ENCODE measurements at regions not wholly inside any gene's neighbourhood (a gene's known extent, or its start where the extent isn't known, plus 50 kb on each side); places are given as distances from the start of the nearest gene placed in this dataset.

- no peak overlapping the region for H3K27ac ChIP-seq
- TF ChIP-seq, protein P1, sequence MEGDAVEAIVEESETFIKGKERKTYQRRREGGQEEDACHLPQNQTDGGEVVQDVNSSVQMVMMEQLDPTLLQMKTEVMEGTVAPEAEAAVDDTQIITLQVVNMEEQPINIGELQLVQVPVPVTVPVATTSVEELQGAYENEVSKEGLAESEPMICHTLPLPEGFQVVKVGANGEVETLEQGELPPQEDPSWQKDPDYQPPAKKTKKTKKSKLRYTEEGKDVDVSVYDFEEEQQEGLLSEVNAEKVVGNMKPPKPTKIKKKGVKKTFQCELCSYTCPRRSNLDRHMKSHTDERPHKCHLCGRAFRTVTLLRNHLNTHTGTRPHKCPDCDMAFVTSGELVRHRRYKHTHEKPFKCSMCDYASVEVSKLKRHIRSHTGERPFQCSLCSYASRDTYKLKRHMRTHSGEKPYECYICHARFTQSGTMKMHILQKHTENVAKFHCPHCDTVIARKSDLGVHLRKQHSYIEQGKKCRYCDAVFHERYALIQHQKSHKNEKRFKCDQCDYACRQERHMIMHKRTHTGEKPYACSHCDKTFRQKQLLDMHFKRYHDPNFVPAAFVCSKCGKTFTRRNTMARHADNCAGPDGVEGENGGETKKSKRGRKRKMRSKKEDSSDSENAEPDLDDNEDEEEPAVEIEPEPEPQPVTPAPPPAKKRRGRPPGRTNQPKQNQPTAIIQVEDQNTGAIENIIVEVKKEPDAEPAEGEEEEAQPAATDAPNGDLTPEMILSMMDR (conservative IDR thresholded peaks at IDR 0.05; ENCODE audit: low read depth): no peak
- no peak for DNase-seq (ENCODE audit: low spot score)
- POLR2A ChIA-PET (ENCODE audit: low non-redundant PET): no interaction called here
- CTCF ChIA-PET: no interaction called here
Observed at GRCh38 chr14:38824706-38825105, 278.3 kb downstream of the SEC23A start.

- no peak for DNase-seq (ENCODE audit: low spot score)
- TF ChIP-seq, protein P1 (conservative IDR thresholded peaks at IDR 0.05; ENCODE audit: low read depth): no peak
- no peak overlapping the region for H3K27ac ChIP-seq
- CTCF ChIA-PET: no interaction called here
- POLR2A ChIA-PET (ENCODE audit: low non-redundant PET): no interaction called here
Observed at GRCh38 chr14:38818555-38818954, 284.5 kb downstream of the SEC23A start.

DNA sequence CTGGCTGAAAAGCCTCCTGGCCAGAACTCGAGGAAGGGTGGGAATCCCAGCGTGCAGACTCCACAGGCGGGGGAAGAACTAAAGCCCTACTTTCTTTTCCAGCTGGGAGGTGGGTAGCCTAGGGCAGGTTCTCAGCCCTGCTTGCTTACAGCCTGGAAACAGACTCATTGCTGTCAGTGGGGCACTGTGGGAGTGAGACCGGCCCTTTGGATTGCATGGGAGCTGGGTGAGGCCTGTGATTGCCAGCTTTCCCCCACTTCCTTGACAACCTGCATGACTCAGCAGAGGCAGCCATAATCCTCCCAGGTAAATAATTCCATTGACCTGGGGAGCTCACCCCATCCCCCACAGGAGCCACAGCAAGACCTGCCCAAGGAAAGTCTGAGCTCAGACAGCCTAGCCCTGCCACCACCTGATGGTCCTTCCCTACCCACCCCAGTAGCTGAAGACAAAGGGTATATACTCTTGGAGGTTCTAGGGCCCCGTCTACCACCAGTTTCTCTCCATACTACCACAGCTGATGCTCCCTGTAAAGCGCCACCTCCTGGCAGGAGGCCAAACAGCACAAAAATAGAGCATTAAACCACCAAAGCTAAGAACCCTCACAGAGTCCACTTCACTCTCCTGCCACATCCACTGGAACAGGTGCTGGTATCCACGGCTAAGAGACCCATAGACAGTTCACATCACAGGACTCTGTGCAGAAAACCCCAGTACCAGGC is 294.1 kb downstream of the SEC23A start:
- POLR2A ChIA-PET (ENCODE audit: low non-redundant PET): no interaction called here
- no peak overlapping the region for H3K27ac ChIP-seq
- TF ChIP-seq, protein P1 (conservative IDR thresholded peaks at IDR 0.05; ENCODE audit: low read depth): no peak
- DNase-seq (ENCODE audit: low spot score): no peak
- CTCF ChIA-PET: interaction anchor here (0.7 kb wide), 1 partner anchor 57 kb away, joined by 5 read pairs; no protein-coding TSS in a partner anchor

- ChIA-PET POLR2A (ENCODE audit: low non-redundant PET) (no interaction called here), CTCF (no interaction called here)
- H3K27ac ChIP-seq: no peak overlapping the region
- TF ChIP-seq, protein P1 (conservative IDR thresholded peaks at IDR 0.05; ENCODE audit: low read depth): no peak
- DNase-seq (ENCODE audit: low spot score): no peak
Observed at GRCh38 chr14:38799671-38800070, 303.4 kb downstream of the SEC23A start.

DNA sequence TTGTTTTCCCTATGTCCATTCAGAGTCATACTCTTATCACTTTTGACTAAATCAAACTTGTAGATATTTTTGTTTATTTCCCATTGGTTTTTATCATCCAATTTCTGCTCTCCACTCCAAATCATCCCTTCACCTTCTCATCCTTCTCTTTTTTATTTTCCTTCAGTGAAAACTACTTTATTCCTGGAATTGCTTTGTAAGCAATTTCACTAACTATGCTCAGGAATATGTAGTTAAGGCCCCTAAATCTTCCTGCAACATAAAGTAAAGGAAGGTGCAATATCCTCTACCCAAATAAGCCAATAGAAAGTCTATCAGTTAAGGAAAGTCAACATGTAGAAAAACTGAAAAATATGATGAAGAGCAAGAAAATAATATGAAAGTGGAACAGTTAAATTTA is 308.4 kb downstream of the SEC23A start:
- POLR2A ChIA-PET (ENCODE audit: low non-redundant PET): no interaction called here
- H3K27ac ChIP-seq: no peak overlapping the region
- CTCF ChIA-PET: no interaction called here
- TF ChIP-seq, protein P1 (conservative IDR thresholded peaks at IDR 0.05; ENCODE audit: low read depth): no peak
- DNase-seq (ENCODE audit: low spot score): no peak

DNA sequence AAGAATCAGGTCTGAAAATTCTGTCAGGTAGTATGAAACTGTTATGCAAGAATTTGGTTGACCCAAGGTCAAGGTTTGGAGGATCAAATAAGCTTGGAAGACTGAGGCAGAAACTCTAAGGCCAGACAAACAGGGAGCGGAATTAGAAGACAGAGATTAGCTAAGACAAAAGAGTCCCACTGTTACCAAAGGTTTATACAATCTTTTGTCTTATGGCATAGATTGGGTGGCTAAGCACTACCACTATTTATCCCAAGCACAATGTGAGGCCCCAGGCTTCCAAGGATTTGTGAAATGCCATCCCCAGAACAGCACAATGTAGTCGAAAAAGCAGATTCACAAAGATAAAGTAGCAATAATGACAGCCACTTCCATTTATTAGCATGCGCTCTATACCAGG is 311.2 kb downstream of the SEC23A start:
- ChIA-PET CTCF (no interaction called here), POLR2A (ENCODE audit: low non-redundant PET) (no interaction called here)
- TF ChIP-seq, protein P1 (conservative IDR thresholded peaks at IDR 0.05; ENCODE audit: low read depth): no peak
- no peak for DNase-seq (ENCODE audit: low spot score)
- H3K27ac ChIP-seq: no peak overlapping the region
